CD4-positive, alpha-beta T cell treated with Interleukin-1 beta for 1 hour (primary cell): ENCODE measurements at regions not wholly inside any gene's neighbourhood (a gene's known extent, or its start where the extent isn't known, plus 50 kb on each side); places are given as distances from the start of the nearest gene placed in this dataset.
"Not testable (repeated sequence)": the region's sequence is repeated elsewhere in the genome, so short reads cannot be mapped to it uniquely, and the experiment has no call there.

Experiments used
- DNase-seq, 2 donors: peaks; one replicate each; pipeline ENCODE4 v3.0.0-alpha.2; 2020 to 2022

- DNase-seq = no peak
Measured at GRCh38 chr14:34299360-34299759, 162.7 kb downstream of the SPTSSA start.

GRCh38 chr14:34297786-34298520 lies 164.1 kb downstream of the SPTSSA start:
- no peak for DNase-seq

DNA sequence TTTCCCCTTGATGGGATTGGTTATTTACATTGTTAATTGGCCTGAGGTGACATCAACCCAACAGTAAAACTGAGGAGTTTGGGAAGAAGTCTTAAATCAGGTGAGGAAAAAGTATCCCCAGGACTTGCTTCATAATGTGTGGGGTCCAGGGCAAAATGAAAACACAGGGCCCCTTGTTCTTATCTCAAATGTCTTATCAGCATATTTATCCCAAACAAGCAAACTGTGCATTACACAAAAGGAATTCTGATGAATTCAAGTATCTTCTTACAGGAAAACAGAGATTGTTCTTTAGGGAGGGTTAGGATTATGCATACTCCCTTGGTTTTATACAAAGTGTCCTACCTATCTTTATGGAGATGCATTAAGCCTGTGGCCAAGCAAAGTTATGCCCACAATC lies 178.4 kb downstream of the SPTSSA start:
- no peak for DNase-seq

- DNase-seq = no peak
Measured at GRCh38 chr14:34277191-34277590, 184.8 kb downstream of the SPTSSA start.

- no peak for DNase-seq
Measured at GRCh38 chr14:34275530-34275929, 186.5 kb downstream of the SPTSSA start.

GRCh38 chr14:34275078-34275477 lies 187.0 kb downstream of the SPTSSA start:
- DNase-seq = no peak

GRCh38 chr14:34273716-34274115 lies 188.3 kb downstream of the SPTSSA start:
- DNase-seq = not testable (repeated sequence)

- no peak for DNase-seq
Measured at GRCh38 chr14:34270361-34270760, 191.7 kb downstream of the SPTSSA start.

- no peak for DNase-seq
Measured at GRCh38 chr14:34266344-34266743, 195.7 kb downstream of the SPTSSA start.

DNA sequence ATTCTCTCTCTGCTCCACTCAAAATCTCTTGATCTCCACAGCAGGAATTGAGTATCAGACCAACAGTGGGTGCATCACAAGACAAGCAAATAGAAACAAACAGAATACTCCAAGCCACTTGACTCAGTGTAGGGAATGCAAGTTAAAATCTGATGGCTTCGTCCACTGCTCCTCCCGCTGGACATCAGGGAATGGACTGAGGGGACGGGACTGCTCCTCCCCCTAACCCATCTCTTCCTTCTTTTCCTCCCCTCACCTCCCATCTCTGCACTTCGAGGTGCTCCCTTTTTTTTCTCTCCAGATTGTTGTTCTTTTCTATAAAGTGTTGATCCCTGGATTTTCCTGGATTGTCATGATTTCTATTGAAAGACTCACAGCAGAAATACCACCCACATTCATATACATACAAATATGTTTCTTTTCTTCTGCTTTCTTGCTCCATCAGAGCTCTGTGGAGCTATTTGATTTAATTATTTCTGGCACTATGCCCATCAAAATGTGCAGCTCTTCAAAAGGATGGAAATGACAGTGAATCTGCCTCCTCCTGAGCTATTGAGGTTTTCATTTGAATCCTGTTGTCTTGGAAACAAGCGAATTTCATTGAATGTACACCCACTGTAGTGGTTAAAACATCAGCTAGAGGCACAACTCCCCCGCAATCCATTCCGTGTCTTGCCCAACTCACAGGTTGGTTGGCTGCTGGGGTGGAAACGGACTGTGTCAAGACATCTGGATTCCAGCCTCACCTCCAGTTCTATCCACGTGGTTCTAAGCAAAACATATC lies 199.7 kb downstream of the SPTSSA start:
- DNase-seq = no peak

DNA sequence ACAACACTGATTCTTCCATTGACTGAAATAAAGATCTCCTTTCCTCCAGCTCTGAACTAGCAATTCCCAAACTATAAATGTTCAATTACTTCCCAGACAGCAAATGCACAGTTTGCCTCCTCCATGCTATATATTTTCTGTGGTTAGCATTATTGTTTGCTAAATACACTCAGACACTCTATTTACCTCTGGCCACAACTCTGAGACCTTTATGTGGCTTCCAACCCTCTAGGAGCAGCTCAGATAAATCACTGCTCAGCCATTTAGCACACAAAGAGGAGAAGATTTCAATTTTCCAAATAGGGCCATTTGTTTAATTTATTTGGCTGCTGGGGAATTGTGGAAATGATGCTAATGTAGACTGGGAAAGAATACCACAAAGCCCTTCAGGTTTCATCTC lies 202.0 kb downstream of the SPTSSA start:
- DNase-seq = no peak

DNA sequence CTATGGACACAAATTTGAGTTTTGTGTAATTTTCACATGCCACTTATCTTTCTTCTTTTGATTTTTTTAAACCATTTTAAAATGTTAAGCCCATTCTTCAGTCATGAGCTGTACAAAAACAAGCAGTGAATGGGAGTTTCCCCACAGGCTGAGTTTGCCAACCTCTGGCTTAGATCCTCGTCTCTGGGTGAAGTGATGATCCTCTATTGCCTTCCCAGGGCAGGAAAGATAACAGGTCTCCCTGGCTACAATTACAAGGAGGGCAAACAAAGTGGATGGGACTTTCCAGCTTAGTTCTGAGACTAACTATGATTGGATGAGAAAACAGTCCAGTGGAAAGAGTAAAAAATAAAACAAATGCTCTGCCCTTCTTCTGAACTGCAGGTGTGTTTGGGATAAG lies 203.7 kb downstream of the SPTSSA start:
- no peak for DNase-seq

DNA sequence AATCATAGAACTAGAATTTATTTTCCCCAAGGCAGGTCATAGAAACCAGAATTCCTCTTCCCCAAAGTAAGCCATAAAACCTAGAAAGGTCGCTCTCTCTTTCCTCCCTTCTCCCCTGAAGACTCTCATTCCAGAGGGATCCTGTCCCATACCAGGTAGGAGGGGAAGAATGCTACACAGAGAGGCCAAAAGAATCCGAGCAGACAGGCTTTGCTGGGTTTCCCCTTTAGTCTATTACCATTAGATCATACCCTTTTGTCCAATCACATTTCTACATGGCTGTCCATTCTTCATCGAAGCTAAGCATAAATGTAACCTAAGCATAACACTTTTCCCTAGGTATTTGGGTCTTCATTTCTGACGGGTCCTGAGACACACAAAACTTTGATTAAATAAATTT lies 204.5 kb downstream of the SPTSSA start:
- DNase-seq = no peak

GRCh38 chr14:34256223-34256622 lies 205.8 kb downstream of the SPTSSA start:
- no peak for DNase-seq

GRCh38 chr14:34254571-34254970 lies 207.5 kb downstream of the SPTSSA start:
- no peak for DNase-seq

DNA sequence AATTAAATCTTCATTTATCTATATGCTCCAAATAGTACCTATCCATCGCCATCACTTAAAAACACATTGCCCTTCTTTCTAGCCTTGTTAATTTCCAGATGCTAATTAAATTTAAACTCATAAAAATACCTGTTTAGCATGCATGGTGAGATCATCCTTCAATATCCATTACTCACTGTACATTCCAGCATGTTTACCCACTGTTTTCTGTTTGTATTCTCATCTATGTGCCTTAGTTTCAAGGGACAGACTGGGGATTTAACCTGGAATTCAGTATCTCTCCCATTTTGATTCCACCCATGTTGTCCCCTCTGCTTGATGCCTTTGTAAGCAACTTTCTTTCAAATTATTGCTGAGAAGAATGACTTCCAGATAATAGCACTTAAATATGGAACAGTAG lies 208.0 kb downstream of the SPTSSA start:
- no peak for DNase-seq

- DNase-seq = no peak
Measured at GRCh38 chr14:34252227-34252626, 209.8 kb downstream of the SPTSSA start.

GRCh38 chr14:34251662-34252061 lies 210.4 kb downstream of the SPTSSA start:
- no peak for DNase-seq

DNA sequence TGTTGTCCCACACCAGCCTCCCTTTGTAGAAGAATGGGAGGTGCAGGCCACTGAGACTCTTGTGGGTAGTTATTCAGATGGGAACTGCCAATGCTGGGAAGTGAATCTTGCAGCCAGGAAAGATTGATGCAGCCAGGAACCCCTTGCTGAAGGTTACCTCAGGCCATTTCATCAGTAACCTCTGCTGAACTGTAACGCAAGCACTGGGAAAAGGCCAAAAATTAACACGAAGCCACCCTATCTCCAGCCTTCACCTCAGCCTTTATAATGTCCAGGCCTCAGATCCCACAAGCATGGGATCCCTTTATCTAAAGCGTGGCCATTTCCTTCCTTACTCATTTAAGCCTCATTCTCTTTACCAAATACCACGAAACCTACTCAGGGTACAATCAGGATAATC lies 211.1 kb downstream of the SPTSSA start:
- DNase-seq = no peak

DNA sequence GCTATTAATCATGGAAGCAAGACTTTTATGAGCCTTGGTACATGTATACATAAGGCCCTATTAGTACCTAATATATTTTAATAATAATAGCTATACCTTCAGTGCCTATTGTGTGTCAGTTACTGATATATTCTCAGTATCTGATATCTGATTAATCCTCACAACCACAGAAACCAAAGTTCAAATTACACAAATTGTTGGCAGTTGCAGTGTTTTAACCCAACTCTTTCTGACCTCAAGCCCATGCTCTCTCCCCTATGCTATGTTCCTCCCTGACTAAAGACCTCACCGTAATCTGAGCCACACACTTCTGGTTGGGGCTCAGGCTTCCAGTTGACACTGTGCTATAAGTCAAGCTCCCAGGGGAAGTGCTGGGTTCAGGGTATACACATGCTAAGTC lies 214.4 kb downstream of the SPTSSA start:
- no peak for DNase-seq

GRCh38 chr14:34246206-34246605 lies 215.8 kb downstream of the SPTSSA start:
- DNase-seq = no peak

GRCh38 chr14:34243401-34243800 lies 218.6 kb downstream of the SPTSSA start:
- no peak for DNase-seq

DNA sequence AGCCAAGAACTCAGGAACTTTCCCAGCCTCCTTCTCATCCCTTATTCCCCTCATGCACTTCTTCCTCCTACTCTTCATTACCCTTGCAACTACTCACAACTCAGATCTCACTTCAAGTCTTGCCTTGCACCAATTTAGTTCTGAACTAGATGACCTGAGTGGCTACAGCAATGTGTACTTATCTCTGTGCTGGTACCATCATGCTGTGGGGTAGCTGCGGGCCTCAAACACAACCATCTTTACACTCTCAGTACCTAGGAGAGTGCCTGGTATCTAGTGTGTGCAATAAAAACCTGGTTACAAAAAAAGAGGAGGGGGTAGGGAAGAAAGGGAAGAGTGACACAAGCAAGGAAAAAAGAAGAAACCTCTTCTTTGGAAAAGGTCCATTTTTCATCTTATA lies 219.0 kb downstream of the SPTSSA start:
- no peak for DNase-seq

GRCh38 chr14:34241185-34241711 lies 220.8 kb downstream of the SPTSSA start:
- no peak for DNase-seq
